CD8-positive, alpha-beta memory T cell (primary cell): ENCODE measurements at regions not wholly inside any gene's neighbourhood (a gene's known extent, or its start where the extent isn't known, plus 50 kb on each side); places are given as distances from the start of the nearest gene placed in this dataset.
A peak's percentile ranks its signal among the peaks of the same experiment; 100 is the strongest.

Experiments
- CTCF ChIA-PET: fragments of 350-600 bp; sonication (Branson Sonifier 250); formaldehyde crosslinking; loops from one replicate; lab custom pipeline; 2021; ENCODE audit warnings: antibody characterized with exemption; lab: Charles Lee
- POLR2A ChIA-PET: fragments of 350-600 bp; sonication (Branson Sonifier 250); formaldehyde crosslinking; loops from one replicate; lab custom pipeline; 2021; ENCODE audit warnings: antibody characterized with exemption; lab: Charles Lee
- DNase-seq, 5 donors: peaks; one replicate each; pipeline versions ENCODE4 v3.0.0 to v3.0.0-alpha.2; 2020 to 2022; ENCODE audit warnings: mixed read lengths in 1 of 5
- H3K27ac ChIP-seq: one replicate; pipeline ENCODE4 v1.7.0; 2013; ENCODE audit warnings: low read depth, mild to moderate bottlenecking, low read length, moderate library complexity
- H3K27me3 ChIP-seq: 2 replicates; pipeline ENCODE4 v1.7.0; 2013; ENCODE audit warnings: low read length, mild to moderate bottlenecking; ENCODE audit not compliant: insufficient read depth, poor library complexity, severe bottlenecking
- H3K36me3 ChIP-seq: 2 replicates; pipeline ENCODE4 v1.7.0; 2013; ENCODE audit warnings: mild to moderate bottlenecking, low read length, moderate library complexity; ENCODE audit not compliant: insufficient read depth
- H3K4me1 ChIP-seq: 2 replicates; pipeline ENCODE4 v1.7.0; 2013; ENCODE audit warnings: mild to moderate bottlenecking, low read length, moderate library complexity; ENCODE audit not compliant: insufficient read depth
- H3K4me3 ChIP-seq: 2 replicates; pipeline ENCODE4 v1.7.0; 2013; ENCODE audit warnings: mild to moderate bottlenecking, low read length
- H3K9me3 ChIP-seq: 2 replicates; pipeline ENCODE4 v1.7.0; 2013; ENCODE audit warnings: mild to moderate bottlenecking, low read length
- H3K27ac Mint-ChIP-seq, 8 donors: one replicate each; pipeline ENCODE4 v1.8.0; 2020 to 2021; ENCODE audit warnings: mixed read lengths in 8 of 8, mild to moderate bottlenecking in 6 of 8, inconsistent platforms in 3 of 8, moderate library complexity in 3 of 8
- H3K27me3 Mint-ChIP-seq, 2 donors: one replicate each; pipeline ENCODE4 v1.8.0; 2020 to 2021; ENCODE audit warnings: mixed read lengths in 2 of 2, mild to moderate bottlenecking in 1 of 2, moderate library complexity in 1 of 2
- H3K36me3 Mint-ChIP-seq, 3 donors: one replicate each; pipeline ENCODE4 v1.8.0; 2020 to 2021; ENCODE audit warnings: mixed read lengths in 3 of 3, inconsistent platforms in 1 of 3, mild to moderate bottlenecking in 1 of 3
- H3K4me1 Mint-ChIP-seq, 3 donors: one replicate each; pipeline ENCODE4 v1.8.0; 2020 to 2021; ENCODE audit warnings: mixed read lengths in 3 of 3, inconsistent platforms in 1 of 3, mild to moderate bottlenecking in 1 of 3
- H3K4me3 Mint-ChIP-seq, 7 donors: one replicate each; pipeline ENCODE4 v1.8.0; 2020 to 2021; ENCODE audit warnings: mixed read lengths in 7 of 7, mild to moderate bottlenecking in 6 of 7, moderate library complexity in 4 of 7, inconsistent platforms in 2 of 7
- H3K9me3 Mint-ChIP-seq, 5 donors: one replicate each; pipeline ENCODE4 v1.8.0; 2020 to 2022; ENCODE audit warnings: mixed read lengths in 5 of 5, mild to moderate bottlenecking in 3 of 5, moderate library complexity in 2 of 5, inconsistent platforms in 1 of 5

- POLR2A ChIA-PET, result no interaction called here
- H3K4me3 ChIP-seq, result no peak overlapping the region
- Mint-ChIP-seq H3K27ac (no peak overlapping the region), H3K36me3 (no peaks in the 10 kb centered on the region), H3K27me3 (no peaks in the 10 kb centered on the region), H3K9me3 (peaks cover 7 to 26% (median 8%) of the 10 kb centered on the region in 5 donors), H3K4me3 (no peak overlapping the region), H3K4me1 (no peaks in the 10 kb centered on the region)
- H3K27me3 ChIP-seq, result no peaks in the 10 kb centered on the region
- H3K4me1 ChIP-seq, result no peaks in the 10 kb centered on the region
- H3K27ac ChIP-seq, result no peak overlapping the region
- H3K36me3 ChIP-seq, result no peaks in the 10 kb centered on the region
- CTCF ChIA-PET, result no interaction called here
- no peak for DNase-seq
- no peaks in the 10 kb centered on the region for H3K9me3 ChIP-seq
Measured at GRCh38 chr18:78595924-78596573, 383.6 kb upstream of the SALL3 start.

- POLR2A ChIA-PET, result no interaction called here
- DNase-seq, result no peak
Measured at GRCh38 chr18:78596794-78597345, 382.7 kb upstream of the SALL3 start.

DNA sequence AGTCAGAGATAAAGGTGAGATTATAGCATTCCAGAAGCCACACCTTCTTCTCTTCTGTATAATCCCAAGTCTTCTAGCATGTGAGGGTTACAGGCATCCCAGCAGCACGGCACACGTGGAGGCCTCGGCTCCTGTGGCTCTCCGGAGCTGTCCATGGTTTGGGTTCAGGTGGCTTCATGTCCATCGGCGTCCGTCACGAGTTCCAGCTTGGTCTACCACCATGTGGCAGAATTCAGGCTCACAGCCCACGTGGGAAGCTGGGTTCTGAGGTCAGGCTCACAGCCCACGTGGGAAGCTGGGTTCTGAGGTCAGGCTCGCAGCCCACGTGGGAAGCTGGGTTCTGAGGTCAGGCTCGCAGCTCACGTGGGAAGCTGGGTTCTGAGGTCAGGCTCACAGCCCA lies 378.3 kb upstream of the SALL3 start:
- Histone ChIP-seq H3K27ac (no peak overlapping the region), H3K36me3 (no peaks in the 10 kb centered on the region), H3K9me3 (no peaks in the 10 kb centered on the region), H3K27me3 (no peaks in the 10 kb centered on the region), H3K4me1 (no peaks in the 10 kb centered on the region), H3K4me3 (no peak overlapping the region)
- Mint-ChIP-seq H3K4me3 (no peak overlapping the region), H3K27me3 (peaks cover 0 to 2% of the 10 kb centered on the region in 2 donors), H3K36me3 (no peaks in the 10 kb centered on the region), H3K4me1 (no peaks in the 10 kb centered on the region), H3K9me3 (peaks cover 0 to 6% (median 3%) of the 10 kb centered on the region in 5 donors), H3K27ac (no peak overlapping the region)
- POLR2A ChIA-PET, result no interaction called here
- CTCF ChIA-PET, result no interaction called here
- no peak for DNase-seq

More at GRCh38 chr18:78596794-78597345, 382.7 kb upstream of the SALL3 start:
- Mint-ChIP-seq H3K4me1 (no peaks in the 10 kb centered on the region), H3K9me3 (peaks cover 6 to 23% (median 8%) of the 10 kb centered on the region in 5 donors), H3K27me3 (no peaks in the 10 kb centered on the region), H3K36me3 (no peaks in the 10 kb centered on the region), H3K27ac (peak overlapping the region in 2 of 8 donors; percentile 7 to 56), H3K4me3 (no peak overlapping the region)
- Histone ChIP-seq H3K27ac (no peak overlapping the region), H3K4me1 (no peaks in the 10 kb centered on the region), H3K4me3 (no peak overlapping the region), H3K27me3 (no peaks in the 10 kb centered on the region), H3K9me3 (no peaks in the 10 kb centered on the region), H3K36me3 (no peaks in the 10 kb centered on the region)
- CTCF ChIA-PET, result no interaction called here

- H3K4me3 Mint-ChIP-seq, result no peak overlapping the region
- ChIA-PET POLR2A (no interaction called here), CTCF (no interaction called here)
- H3K4me1 ChIP-seq, result no peaks in the 10 kb centered on the region
- no peaks in the 10 kb centered on the region for H3K9me3 ChIP-seq
- H3K27me3 ChIP-seq, result no peaks in the 10 kb centered on the region
- peaks cover 0 to 7% (median 4%) of the 10 kb centered on the region in 5 donors for H3K9me3 Mint-ChIP-seq
- H3K36me3 ChIP-seq, result no peaks in the 10 kb centered on the region
- no peak for DNase-seq
- no peaks in the 10 kb centered on the region for H3K4me1 Mint-ChIP-seq
- H3K27me3 Mint-ChIP-seq, result peaks cover 0 to 2% of the 10 kb centered on the region in 2 donors
- peaks cover 0 to 2% (median 0%) of the 10 kb centered on the region in 3 donors for H3K36me3 Mint-ChIP-seq
- no peak overlapping the region for H3K27ac ChIP-seq
- H3K27ac Mint-ChIP-seq, result peak overlapping the region in 1 of 8 donors; percentile 50
- H3K4me3 ChIP-seq, result no peak overlapping the region
Measured at GRCh38 chr18:78601923-78602322, 377.7 kb upstream of the SALL3 start.

DNA sequence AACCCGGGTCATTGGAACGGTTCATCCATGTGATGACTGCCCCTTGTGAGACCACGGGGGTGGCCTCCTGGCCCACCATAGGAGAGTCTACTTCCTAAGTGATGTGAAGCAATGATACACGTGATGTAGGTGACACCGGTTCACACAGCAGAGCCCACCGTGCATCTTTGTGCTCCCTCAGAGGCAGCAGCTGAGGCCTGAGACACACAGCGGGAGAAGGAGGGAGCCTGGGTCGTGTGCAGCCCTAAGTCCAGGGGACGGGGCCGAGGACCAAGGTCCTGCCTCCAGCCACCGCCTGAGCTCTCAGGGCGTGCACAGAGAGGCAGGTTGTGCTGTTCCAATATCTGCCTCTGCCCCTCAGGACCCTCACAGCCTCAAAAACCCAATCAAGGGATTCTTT lies 377.2 kb upstream of the SALL3 start:
- Mint-ChIP-seq H3K27ac (no peak overlapping the region), H3K9me3 (peaks cover 0 to 7% (median 4%) of the 10 kb centered on the region in 5 donors), H3K4me3 (no peak overlapping the region), H3K27me3 (peaks cover 0 to 2% of the 10 kb centered on the region in 2 donors), H3K36me3 (peaks cover 0 to 2% (median 0%) of the 10 kb centered on the region in 3 donors), H3K4me1 (no peaks in the 10 kb centered on the region)
- Histone ChIP-seq H3K9me3 (no peaks in the 10 kb centered on the region), H3K27me3 (no peaks in the 10 kb centered on the region), H3K4me3 (no peak overlapping the region), H3K4me1 (no peaks in the 10 kb centered on the region), H3K36me3 (no peaks in the 10 kb centered on the region), H3K27ac (no peak overlapping the region)
- POLR2A ChIA-PET, result no interaction called here
- no peak for DNase-seq
- CTCF ChIA-PET, result no interaction called here

DNA sequence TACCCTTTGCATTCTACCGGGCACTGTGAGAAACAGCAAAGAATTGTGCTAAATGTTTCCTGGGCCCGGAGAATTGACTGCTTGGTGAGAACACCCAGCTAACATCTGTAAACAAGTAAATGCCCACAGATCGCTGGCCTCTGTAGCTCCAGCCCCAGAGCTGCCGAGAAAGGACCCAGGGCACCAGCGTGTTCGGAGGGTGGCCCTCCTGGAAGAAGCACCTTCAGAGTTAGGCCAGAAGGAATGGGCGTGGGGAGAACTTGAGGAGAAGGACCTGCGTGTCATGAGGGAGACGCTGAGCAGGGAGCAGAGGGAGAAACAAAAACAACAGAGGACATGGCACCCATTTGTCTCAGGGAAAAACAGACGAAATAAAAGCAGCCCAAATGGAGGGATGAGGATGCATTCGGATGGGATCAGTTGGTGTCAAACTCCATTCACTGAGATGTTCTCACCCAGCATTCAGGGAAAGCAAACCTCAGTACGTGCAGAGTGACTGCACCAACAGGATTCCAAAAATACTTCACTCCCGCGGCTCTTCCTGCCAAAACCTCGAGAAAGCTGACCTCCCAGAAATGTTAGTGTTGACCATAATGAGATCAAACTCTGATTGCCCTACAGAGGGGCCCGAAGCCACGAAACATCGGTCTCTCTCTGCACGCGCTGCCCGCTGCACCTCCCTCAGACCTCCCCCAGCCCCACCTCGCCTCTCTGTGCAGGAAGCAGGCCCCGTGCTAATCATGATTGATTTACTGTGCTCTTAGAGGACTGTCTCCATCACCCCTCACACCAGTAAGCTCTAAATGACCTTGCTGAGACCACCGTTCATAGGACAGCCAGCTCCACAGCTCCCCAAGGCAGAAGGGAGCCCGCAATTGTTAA lies 376.3 kb upstream of the SALL3 start:
- no peak overlapping the region for H3K27ac ChIP-seq
- POLR2A ChIA-PET, result no interaction called here
- Mint-ChIP-seq H3K27me3 (peaks cover 0 to 3% of the 10 kb centered on the region in 2 donors), H3K4me1 (no peaks in the 10 kb centered on the region), H3K27ac (no peak overlapping the region), H3K4me3 (no peak overlapping the region), H3K36me3 (peaks cover 0 to 2% (median 0%) of the 10 kb centered on the region in 3 donors), H3K9me3 (peaks cover 0 to 7% (median 5%) of the 10 kb centered on the region in 5 donors)
- H3K36me3 ChIP-seq, result no peaks in the 10 kb centered on the region
- CTCF ChIA-PET, result no interaction called here
- H3K4me3 ChIP-seq, result no peak overlapping the region
- H3K9me3 ChIP-seq, result no peaks in the 10 kb centered on the region
- DNase-seq, result no peak
- H3K4me1 ChIP-seq, result no peaks in the 10 kb centered on the region
- H3K27me3 ChIP-seq, result no peaks in the 10 kb centered on the region

DNA sequence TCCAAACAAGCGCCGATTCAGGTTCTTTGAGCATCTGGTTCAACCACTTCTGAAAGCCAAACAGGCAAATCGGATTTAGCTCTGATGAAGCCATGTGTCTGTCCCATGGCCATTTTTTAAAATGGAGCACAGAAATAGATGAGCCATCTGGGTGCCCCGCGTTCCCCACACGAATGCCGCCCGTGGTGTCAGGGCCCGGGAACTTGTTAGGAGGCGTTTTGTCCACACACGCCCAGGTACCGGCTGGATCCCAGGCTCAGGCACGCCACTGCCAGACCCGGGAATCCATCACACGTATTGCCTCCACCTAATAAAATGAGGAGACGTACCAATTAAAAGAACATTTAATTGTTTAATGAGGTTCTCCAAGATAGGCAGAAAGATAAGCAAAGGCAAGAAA lies 374.4 kb upstream of the SALL3 start:
- Histone ChIP-seq H3K4me1 (no peaks in the 10 kb centered on the region), H3K27ac (no peak overlapping the region), H3K4me3 (no peak overlapping the region), H3K27me3 (no peaks in the 10 kb centered on the region), H3K36me3 (no peaks in the 10 kb centered on the region), H3K9me3 (no peaks in the 10 kb centered on the region)
- H3K27ac Mint-ChIP-seq, result no peak overlapping the region
- no peak overlapping the region for H3K4me3 Mint-ChIP-seq
- no peaks in the 10 kb centered on the region for H3K4me1 Mint-ChIP-seq
- peaks cover 0 to 3% of the 10 kb centered on the region in 2 donors for H3K27me3 Mint-ChIP-seq
- H3K9me3 Mint-ChIP-seq, result peaks cover 0 to 7% (median 3%) of the 10 kb centered on the region in 5 donors
- peaks cover 0 to 2% (median 0%) of the 10 kb centered on the region in 3 donors for H3K36me3 Mint-ChIP-seq
- DNase-seq, result no peak
- CTCF ChIA-PET, result interaction anchor here (1.8 kb wide), 1 partner anchor 16 kb away, joined by 4 read pairs; no protein-coding TSS in a partner anchor
- POLR2A ChIA-PET, result no interaction called here

GRCh38 chr18:78607221-78607620 lies 372.4 kb upstream of the SALL3 start:
- Mint-ChIP-seq H3K36me3 (peaks cover 0 to 2% (median 0%) of the 10 kb centered on the region in 3 donors), H3K4me3 (no peak overlapping the region), H3K27me3 (peaks cover 0 to 3% of the 10 kb centered on the region in 2 donors), H3K9me3 (peaks cover 0 to 7% (median 3%) of the 10 kb centered on the region in 5 donors), H3K4me1 (no peaks in the 10 kb centered on the region), H3K27ac (no peak overlapping the region)
- Histone ChIP-seq H3K27ac (no peak overlapping the region), H3K4me1 (no peaks in the 10 kb centered on the region), H3K36me3 (no peaks in the 10 kb centered on the region), H3K9me3 (no peaks in the 10 kb centered on the region), H3K27me3 (no peaks in the 10 kb centered on the region), H3K4me3 (no peak overlapping the region)
- DNase-seq, result no peak
- ChIA-PET POLR2A (no interaction called here), CTCF (interaction anchor here (1.1 kb wide), 1 partner anchor 9 kb away, joined by 3 read pairs; no protein-coding TSS in a partner anchor)
